ENCODE measurements at regions not wholly inside any gene's neighbourhood (a gene's known extent, or its start where the extent isn't known, plus 50 kb on each side); places are given as distances from the start of the nearest gene placed in this dataset.

- TF ChIP-seq SIN3A (IDR thresholded peaks at IDR 0.05; ENCODE audit: borderline replicate concordance, insufficient read depth, low read length) (no peak), POLR2AphosphoS5 (IDR thresholded peaks at IDR 0.05; ENCODE audit: low read depth, low read length) (no peak), FOXP2 (optimal IDR thresholded peaks at IDR 0.05; ENCODE audit: borderline replicate concordance, extremely low read depth, extremely low read length, insufficient read depth) (no peak), TAF1 (IDR thresholded peaks at IDR 0.05; ENCODE audit: borderline replicate concordance, insufficient read depth, low read length) (no peak)
- TF ChIP-seq, protein P1, sequence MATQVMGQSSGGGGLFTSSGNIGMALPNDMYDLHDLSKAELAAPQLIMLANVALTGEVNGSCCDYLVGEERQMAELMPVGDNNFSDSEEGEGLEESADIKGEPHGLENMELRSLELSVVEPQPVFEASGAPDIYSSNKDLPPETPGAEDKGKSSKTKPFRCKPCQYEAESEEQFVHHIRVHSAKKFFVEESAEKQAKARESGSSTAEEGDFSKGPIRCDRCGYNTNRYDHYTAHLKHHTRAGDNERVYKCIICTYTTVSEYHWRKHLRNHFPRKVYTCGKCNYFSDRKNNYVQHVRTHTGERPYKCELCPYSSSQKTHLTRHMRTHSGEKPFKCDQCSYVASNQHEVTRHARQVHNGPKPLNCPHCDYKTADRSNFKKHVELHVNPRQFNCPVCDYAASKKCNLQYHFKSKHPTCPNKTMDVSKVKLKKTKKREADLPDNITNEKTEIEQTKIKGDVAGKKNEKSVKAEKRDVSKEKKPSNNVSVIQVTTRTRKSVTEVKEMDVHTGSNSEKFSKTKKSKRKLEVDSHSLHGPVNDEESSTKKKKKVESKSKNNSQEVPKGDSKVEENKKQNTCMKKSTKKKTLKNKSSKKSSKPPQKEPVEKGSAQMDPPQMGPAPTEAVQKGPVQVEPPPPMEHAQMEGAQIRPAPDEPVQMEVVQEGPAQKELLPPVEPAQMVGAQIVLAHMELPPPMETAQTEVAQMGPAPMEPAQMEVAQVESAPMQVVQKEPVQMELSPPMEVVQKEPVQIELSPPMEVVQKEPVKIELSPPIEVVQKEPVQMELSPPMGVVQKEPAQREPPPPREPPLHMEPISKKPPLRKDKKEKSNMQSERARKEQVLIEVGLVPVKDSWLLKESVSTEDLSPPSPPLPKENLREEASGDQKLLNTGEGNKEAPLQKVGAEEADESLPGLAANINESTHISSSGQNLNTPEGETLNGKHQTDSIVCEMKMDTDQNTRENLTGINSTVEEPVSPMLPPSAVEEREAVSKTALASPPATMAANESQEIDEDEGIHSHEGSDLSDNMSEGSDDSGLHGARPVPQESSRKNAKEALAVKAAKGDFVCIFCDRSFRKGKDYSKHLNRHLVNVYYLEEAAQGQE (IDR thresholded peaks at IDR 0.05; ENCODE audit: insufficient read depth in 1 of 2, low read depth in 2 of 2, low read length in 2 of 2) = no peak
Measured at GRCh38 chr9:87300915-87301314, 196.8 kb upstream of the DAPK1 start.

GRCh38 chr9:87301371-87301770, 196.3 kb upstream of the DAPK1 start:
- TF ChIP-seq, protein P1 (IDR thresholded peaks at IDR 0.05; ENCODE audit: insufficient read depth in 1 of 2, low read depth in 2 of 2, low read length in 2 of 2) = no peak
- TF ChIP-seq SIN3A (IDR thresholded peaks at IDR 0.05; ENCODE audit: borderline replicate concordance, insufficient read depth, low read length) (no peak), POLR2AphosphoS5 (IDR thresholded peaks at IDR 0.05; ENCODE audit: low read depth, low read length) (no peak), FOXP2 (optimal IDR thresholded peaks at IDR 0.05; ENCODE audit: borderline replicate concordance, extremely low read depth, extremely low read length, insufficient read depth) (no peak), TAF1 (IDR thresholded peaks at IDR 0.05; ENCODE audit: borderline replicate concordance, insufficient read depth, low read length) (no peak)

GRCh38 chr9:87305151-87305550, 192.5 kb upstream of the DAPK1 start:
- TF ChIP-seq SIN3A (IDR thresholded peaks at IDR 0.05; ENCODE audit: borderline replicate concordance, insufficient read depth, low read length) (no peak), TAF1 (IDR thresholded peaks at IDR 0.05; ENCODE audit: borderline replicate concordance, insufficient read depth, low read length) (no peak), FOXP2 (optimal IDR thresholded peaks at IDR 0.05; ENCODE audit: borderline replicate concordance, extremely low read depth, extremely low read length, insufficient read depth) (no peak), POLR2AphosphoS5 (IDR thresholded peaks at IDR 0.05; ENCODE audit: low read depth, low read length) (no peak)
- TF ChIP-seq, protein P1 (IDR thresholded peaks at IDR 0.05; ENCODE audit: insufficient read depth in 1 of 2, low read depth in 2 of 2, low read length in 2 of 2) = no peak

- TF ChIP-seq POLR2AphosphoS5 (IDR thresholded peaks at IDR 0.05; ENCODE audit: low read depth, low read length) (no peak), SIN3A (IDR thresholded peaks at IDR 0.05; ENCODE audit: borderline replicate concordance, insufficient read depth, low read length) (no peak), TAF1 (IDR thresholded peaks at IDR 0.05; ENCODE audit: borderline replicate concordance, insufficient read depth, low read length) (no peak), FOXP2 (optimal IDR thresholded peaks at IDR 0.05; ENCODE audit: borderline replicate concordance, extremely low read depth, extremely low read length, insufficient read depth) (no peak)
- TF ChIP-seq, protein P1 (IDR thresholded peaks at IDR 0.05; ENCODE audit: insufficient read depth in 1 of 2, low read depth in 2 of 2, low read length in 2 of 2) = no peak
Measured at GRCh38 chr9:87306006-87306405, 191.7 kb upstream of the DAPK1 start.

GRCh38 chr9:87307848-87308247, 189.8 kb upstream of the DAPK1 start:
- TF ChIP-seq, protein P1 (IDR thresholded peaks at IDR 0.05; ENCODE audit: insufficient read depth in 1 of 2, low read depth in 2 of 2, low read length in 2 of 2) = no peak
- TF ChIP-seq FOXP2 (optimal IDR thresholded peaks at IDR 0.05; ENCODE audit: borderline replicate concordance, extremely low read depth, extremely low read length, insufficient read depth) (no peak), POLR2AphosphoS5 (IDR thresholded peaks at IDR 0.05; ENCODE audit: low read depth, low read length) (no peak), SIN3A (IDR thresholded peaks at IDR 0.05; ENCODE audit: borderline replicate concordance, insufficient read depth, low read length) (no peak), TAF1 (IDR thresholded peaks at IDR 0.05; ENCODE audit: borderline replicate concordance, insufficient read depth, low read length) (no peak)

Measured in PFSK-1 (cell line).